Forelimb muscle (tissue), 1 donor: ENCODE measurements at regions not wholly inside any gene's neighbourhood (a gene's known extent, or its start where the extent isn't known, plus 50 kb on each side); places are given as distances from the start of the nearest gene placed in this dataset.

Experiments used
- DNase-seq: peaks from one replicate; pipeline ENCODE4 v3.0.0-alpha.2; 2013; ENCODE audit warnings: low read depth

DNA sequence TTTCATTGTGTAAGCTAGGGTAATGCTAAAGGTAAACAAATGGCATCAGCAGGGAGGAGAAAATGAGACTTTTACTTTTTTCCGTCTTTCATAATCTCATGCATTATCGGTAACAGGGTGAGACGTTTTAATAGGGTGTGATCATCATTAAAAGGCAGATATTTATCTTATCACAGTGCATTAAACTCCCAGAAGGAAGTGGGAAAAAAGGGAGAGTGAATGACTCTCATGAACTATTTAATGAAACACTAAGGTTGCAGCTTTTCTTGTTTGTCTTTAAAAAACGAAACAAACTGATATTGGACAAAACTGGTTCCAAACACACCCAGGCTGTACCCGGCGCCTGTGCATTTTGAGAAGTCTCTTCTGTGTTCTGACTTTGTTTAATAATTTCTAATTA lies 1936.8 kb upstream of the PIK3C3 start:
- no peak for DNase-seq

DNA sequence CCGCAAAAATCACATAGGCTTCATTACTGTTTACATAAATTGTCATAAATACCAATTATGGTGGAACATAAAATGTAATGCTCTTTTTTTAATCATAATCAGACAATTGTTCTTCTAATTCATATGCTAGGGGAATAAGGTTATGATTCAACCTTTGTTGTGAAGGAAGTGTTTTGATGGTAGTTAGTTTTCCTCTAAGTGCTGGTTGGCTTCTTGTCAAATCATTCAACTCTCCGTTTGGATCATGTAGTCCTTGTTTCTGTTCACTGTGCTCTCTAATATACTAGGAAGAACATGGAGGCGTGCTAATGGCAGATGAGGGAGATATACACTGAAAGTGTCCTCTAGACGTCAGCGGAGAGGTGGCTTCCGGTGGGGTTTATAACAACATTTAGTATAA lies 1938.0 kb upstream of the PIK3C3 start:
- no peak for DNase-seq

DNA sequence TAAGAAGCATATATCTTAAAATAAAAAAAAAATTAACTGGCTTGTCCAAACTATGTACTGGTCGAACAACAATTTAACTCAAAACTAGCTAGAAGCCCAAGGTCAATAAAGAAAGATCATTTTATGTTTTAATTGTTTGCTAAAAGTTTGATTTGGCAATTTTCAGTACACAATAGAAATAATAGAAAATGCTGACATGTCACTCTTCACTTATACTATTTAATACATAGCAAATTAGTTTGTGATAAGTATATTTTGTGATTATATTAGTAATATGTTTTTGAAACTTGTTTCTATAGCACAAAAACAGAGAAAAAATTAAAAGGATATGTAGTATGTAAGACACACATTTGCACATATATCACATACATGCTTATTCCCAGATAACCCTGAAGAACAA lies 1938.6 kb upstream of the PIK3C3 start:
- DNase-seq = no peak

DNA sequence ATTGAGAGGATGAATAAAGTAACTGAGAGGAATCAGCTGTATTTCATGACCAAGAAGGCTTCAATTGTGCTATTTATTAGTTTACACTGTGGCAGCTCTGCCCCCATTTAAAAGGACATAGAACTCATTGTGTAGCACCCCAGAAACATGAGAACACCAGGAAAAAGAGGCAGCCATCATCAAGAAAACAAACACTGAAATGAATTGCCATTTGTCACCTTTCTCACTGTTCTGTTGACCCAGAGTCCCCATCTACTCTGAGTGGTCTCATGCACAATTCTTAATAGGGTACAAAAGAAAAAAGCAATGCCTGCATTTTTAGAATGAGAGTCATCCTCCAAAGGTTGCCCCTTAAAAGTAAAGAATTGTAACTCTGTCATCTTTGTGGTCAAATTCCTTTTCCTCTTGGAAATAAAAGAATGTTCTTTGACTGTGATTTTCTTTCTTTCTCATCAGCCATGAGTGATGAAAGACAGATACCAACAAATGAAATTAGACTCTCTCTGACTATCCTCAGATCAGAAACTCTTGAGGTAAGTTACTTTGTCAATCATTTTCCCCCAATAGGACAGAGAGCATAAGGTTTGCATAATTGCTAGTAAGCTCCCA lies 1941.9 kb upstream of the PIK3C3 start:
- DNase-seq = no peak

DNA sequence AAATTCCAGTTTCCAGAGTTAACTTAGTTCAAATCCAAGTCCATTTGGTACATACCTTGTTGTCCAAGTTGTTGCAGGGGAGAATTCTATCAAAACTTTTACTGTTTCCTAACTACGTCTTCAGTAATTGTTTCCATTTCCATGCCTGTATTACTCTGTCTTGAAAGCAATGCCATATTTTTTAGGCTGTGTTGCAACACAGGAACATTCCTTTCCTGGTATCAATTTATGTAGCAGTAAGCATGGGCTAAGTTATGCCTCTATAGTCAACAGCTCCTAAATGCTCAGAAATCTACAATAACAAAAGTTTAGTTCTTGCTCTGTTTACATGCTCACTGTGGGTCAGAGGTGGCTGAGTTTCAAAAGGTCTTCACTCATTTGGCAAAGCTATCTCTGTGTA lies 1943.8 kb upstream of the PIK3C3 start:
- no peak for DNase-seq

DNA sequence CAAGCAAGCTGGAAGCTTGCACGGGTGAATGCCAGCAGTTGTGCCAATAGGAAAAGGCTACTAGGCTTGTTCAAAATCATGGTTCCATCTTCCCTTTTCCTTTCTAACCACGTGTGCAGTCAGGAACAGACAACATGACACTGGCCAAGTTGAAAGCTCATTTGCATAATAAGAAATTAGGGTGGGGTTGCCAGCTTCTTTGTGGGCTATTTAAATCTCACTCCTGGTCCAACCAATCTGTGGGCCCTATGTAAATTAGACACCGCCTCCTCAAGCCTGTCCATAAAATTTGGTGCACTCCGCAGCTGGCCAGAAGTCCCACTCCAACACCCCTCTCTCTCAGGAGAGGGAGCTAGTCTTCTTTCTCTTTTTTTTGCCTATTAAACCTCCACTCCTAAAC lies 1948.4 kb upstream of the PIK3C3 start:
- DNase-seq = no peak

DNA sequence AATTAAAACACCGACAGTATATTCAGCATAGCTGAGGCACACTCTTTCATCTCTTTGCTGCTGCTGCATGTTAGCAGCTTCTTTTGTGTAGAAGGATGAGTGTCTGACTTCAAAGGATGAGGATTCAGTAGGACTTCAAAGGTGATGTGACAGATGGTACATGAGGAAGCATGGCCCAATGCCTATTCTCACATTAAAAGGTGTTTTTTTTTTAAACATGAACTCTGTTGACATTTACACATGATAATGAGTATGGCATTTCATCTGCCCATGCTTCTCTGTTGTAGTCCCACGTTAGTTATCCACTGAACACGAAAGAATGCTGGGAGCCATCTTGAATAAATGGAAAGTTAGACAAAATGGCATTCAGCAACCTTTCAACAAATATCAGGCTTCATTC lies 1950.8 kb upstream of the PIK3C3 start:
- DNase-seq = no peak

DNA sequence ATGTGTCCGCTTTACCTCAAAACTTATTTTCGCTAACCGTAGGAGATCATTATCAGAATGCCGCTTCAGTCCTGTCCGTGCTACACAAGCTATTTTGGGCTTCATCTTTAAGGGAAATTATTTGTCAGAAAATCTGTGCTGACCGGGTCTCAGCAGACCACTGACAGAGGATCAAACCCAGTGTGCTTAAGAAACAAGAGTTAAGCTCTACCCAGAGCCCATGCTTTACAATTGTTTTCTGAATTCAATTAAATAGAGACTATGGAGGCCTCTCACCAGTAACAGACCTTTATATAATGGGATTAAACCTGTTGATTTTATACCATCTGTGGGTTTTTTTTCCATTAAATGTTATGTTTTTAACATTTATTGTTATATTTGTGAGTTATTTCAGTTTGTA lies 1956.7 kb upstream of the PIK3C3 start:
- DNase-seq = no peak

DNA sequence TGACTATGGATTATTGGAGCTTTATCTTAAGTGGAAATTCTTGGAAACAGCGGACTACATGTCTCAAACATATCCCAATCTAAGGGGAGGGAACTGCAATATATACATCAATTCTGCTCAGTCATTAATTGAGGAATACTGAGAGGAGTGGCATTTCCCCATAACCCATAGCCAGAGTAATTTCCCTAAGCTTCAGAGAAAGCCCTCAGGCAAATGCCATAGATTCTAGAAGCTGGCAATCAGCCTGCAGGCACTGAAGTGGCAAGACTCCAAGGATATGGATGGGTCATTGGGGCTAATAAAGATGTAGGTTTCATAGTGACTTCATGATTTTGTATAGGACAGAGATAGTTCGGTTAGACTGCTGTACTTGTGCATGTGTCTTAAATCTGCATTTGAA lies 1960.5 kb upstream of the PIK3C3 start:
- DNase-seq = no peak

DNA sequence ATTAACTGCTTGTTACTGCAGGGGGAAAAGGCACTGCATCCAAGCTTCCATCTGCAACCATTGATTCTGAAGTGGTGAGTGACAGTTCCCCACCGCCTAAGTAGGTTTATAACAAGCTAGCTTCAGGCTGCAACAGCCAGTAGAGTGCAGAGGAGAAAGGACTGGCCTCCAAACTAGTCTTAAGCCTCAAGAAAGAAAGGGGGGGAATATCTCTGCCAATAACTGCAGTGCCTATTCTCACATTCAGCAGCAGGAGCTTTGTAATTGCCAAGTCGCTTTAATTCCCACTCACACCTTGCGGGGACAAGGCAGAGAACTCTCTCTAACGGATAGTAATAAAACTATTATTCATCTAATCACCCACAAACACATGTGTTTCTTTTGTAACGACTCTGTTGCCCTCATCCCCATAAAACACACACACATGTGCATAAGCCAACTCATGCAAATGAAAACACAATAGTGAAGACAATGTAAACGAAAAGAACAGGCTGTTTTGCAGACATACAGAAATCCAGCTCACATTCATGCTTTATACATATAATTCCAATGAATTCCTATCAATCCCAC lies 1963.3 kb upstream of the PIK3C3 start:
- no peak for DNase-seq

DNA sequence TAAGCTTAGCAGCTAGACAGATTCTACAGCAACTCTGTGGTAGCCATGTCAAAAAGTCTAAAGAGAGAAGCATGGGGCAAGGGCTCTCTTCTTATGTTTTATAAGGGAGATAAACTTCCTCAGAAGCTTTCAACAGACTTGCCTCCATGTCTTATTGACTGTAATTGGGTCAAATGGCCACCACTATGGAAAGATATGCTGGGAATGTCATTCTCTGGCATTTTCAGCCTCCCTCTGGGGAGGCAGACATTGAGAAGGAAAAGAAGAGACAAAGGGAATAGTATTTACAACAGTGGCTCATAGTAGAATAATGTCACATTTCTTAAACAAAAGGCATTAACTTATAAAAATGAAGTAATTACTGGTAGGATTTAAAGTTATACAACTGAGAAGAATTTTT lies 1964.5 kb upstream of the PIK3C3 start:
- DNase-seq = no peak

DNA sequence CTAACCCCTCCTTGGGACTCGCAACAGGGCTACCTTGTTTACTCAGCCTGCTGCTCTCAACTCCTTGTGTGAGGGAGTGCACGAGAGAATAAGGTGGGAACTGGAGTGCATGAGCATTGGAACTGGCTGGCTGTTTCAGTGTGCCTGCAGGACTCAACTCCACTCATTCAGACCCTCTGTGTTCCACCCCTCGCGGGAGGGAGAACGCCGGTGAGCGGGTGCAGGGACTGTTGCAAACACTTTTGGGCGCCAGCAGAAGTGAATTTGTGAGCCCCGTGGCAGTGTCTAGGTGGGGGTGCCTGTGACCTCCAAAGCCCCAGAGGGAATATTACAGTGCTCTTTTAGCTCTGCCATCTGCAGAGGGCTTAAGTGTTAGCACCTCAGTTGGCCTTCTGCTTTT lies 1978.3 kb upstream of the PIK3C3 start:
- no peak for DNase-seq

DNA sequence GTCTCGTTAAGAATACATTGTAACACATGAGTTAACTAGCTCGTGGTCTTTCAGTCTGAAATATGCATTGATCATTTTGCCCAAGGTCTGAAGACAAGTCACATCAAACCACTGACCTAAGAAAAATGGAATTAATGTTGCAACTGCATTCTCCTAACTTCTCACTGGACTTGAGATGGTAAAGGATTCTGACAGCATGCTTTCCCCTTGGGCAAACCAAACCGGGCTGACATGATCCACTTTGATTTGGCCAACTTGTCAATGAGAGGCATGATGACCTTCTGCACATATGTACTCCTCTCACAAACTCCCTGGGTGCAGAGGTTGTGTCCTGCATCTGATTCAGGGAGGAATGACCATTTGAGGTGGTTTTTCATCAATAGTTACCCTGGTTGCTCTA lies 1982.5 kb upstream of the PIK3C3 start:
- no peak for DNase-seq

DNA sequence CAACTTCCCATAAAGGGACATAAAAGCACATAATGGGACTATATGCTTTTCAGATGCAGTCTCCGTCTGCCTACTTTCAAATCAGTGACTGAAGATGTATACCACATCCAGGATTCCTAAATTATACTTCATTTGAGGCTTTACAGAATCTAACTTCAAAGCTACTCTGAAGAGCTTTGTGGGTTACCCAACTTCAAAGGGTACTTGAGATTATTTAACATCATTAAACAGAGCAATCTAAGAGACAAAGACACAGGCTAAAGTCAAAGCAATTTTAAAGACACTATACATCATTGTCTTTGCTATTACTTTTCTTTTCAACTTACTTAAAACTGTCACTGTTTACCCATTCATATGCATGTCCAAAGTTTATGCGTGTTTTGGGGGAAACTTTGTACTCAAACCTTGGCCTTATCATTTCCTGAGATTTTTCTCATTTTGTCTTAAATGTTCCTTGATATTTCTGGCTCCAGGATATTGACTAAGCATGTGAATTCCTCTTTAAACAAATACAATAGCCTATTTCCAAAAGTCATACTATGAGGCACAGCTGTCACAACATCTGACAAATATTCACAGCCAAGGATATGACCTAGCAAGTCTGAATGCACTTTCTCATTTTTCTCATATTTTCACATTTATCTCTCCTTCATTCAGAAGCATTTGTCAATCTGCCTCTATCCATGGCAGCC lies 1985.1 kb upstream of the PIK3C3 start:
- no peak for DNase-seq

DNA sequence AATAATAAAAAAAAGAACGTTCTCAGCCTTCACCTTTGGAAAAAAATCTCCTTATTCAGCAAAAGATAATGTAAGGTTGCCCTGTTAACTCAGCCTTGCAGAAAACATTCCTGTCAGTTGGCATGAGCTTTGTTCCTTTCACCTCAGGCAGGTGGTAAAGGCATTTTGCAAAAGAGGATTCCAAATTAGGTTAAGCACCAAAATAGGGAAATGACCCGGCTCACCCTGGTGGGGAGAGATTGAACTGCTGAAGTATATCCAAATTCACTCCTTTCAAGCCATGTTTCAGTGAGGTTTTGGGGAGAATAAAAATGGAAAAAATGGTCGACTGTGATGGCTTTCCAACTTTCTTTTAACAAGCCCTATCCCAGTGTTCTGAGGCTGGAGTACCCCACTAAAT lies 1988.8 kb upstream of the PIK3C3 start:
- no peak for DNase-seq

DNA sequence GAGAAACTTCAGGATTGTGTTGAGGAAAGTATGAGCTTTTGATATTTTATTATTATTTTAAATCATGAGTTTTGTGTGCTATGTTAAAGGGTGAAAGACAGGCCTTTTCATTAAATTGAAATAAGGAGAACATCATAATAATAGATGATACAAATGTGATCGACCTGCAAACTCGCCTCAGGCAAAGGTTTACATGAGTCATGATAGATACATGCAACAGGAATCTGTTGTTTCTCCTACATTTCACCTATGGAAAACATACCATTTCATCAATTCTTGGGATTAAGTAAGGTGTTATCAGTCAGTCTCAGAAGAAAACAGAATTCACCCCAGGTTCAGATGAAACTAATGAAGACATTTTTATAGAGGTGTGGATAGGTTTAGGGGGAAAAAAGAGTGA lies 1992.5 kb upstream of the PIK3C3 start:
- DNase-seq = no peak

DNA sequence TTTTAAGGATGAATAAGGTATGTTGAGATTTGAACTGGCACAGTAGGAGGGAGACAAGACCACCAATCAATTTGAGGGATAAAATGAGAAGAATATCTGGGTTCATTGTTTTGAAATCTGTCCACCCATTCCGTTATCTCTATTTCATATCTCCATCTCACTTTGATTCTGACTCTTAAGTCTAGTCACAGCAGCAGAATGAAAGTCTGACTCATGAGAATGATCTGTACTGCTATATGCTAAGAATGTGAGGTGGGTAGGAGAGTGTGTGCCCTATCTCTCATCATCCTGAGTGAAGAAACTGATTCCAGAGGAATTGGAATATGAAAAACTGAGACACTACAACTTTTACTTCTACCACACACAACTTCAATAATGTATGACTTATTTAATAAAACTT lies 1994.5 kb upstream of the PIK3C3 start:
- no peak for DNase-seq

DNA sequence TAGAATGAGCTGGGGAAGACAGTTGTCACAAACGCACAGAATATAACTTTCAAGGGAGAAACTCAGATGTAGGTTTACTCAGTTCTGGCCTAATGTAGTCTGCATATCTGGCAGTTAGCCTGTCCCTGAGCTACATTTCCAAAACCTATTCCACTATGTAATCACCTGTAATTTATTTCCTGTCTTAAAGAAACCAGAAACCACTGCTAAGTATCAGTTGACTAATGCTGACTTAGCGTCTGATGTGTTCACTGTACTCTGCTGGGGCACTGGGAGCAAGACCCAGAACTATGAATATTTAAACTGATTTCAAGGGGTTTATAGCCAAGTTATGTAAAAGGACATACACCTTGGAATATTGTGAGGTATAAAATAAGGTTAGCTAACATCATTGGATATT lies 1995.2 kb upstream of the PIK3C3 start:
- no peak for DNase-seq

DNA sequence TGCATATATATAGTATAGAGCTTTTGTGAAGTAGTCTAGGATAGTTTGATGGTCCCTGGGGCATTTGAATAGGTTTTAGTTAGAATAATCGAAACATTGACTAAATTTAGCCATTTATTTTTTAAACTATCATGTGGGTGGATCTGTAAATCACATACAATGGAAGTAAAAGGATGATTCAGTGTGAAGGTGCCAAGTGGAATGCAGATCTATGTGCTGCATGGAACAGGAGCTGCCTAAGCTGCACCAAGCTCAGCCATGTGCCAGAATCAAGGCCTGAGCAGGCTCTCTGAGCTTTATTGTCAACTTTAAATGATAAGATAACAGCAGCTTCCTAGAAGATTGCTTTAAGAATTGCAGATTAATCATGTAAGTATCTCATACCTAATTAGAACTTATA lies 1996.2 kb upstream of the PIK3C3 start:
- no peak for DNase-seq

DNA sequence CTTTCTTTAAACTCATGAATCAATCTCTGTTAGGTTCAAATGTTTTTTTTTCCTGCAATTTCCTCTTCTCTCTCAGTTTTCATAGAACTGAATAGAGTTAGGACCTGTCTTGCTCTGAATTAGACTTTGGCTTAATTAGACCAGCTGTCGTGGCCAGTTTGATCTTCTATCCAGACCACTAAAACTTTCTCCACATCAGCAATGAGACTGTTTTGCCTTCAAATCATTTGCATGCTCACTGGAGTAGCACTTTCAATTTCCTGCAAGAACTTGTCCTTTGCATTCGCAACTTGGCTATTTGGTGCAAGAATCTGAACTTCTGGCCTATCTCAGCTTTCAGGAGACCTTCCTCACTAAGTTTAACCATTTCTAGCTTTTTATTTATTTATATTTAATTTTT lies 2002.2 kb upstream of the PIK3C3 start:
- no peak for DNase-seq

DNA sequence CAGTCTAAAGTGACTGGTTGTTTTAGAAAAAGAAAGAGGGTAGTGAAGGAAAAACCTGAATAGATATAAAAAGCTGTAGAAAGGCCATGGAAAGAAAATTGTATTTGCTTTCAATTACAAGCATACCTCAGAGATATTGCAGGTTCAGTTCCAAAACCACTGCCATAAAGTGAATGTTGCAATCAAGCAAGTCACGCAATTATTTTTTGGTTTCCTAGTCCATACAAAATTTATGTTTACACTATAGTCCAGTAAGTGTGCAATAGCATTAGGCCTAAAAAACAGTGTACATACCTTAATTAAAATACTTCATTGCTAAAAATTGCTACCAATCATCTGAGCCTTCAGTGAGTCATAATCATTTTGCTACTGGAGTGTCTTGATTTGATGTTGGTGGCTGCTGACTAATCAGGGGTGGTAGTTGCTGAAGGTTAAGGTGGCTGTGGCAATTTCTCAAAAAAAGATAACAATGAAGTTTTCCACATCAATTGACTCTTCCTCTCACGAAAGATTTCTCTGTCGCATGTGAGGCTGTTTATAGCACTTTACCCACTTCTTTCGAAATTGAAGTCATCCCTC lies 2003.8 kb upstream of the PIK3C3 start:
- DNase-seq = no peak

DNA sequence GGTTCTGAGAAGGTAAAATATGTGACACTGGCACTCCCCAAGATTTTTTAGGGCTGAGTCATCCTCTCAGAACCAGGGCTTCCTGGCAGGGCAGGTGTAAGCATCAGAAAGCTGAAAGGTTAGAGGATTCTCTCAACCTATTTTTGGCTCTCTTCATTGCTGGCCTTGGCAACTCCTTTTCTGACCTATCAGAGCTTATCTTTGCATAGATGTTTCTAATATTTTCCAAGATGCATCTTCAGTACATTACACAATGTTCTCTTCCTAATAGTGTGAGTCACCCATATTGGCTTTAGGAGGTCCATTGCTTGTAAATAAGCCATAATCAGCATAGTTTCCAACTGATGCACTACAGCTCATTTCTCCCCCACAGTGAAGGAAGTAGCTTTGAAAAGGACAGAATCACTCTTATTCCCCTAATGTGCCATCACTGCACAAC lies 2008.4 kb upstream of the PIK3C3 start:
- DNase-seq = peak; percentile 6

DNA sequence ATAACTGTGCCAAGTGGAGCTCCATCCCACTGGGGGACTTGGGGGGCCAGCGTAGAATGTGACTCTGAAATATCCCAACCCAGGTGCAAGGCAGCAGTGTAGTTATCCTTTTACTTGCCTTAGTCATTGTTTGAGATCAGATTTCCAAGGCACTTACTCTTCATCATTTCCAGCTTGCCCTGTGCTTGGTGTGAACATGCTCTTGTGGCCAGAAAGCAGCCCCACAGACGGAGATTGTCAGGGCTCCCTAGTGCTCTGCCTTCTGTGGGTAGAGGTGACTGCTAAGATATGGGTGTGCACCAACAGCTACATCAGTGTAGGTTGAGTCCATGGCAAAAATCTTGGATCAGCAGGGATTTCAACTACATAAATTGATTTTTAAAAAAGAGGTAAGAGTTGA lies 2010.0 kb upstream of the PIK3C3 start:
- DNase-seq = no peak
